Activated CD4-positive, alpha-beta T cell treated with anti-CD3 and anti-CD28 coated beads for 36 hours (primary cell): ENCODE measurements at regions not wholly inside any gene's neighbourhood (a gene's known extent, or its start where the extent isn't known, plus 50 kb on each side); places are given as distances from the start of the nearest gene placed in this dataset.

Source experiments
- ATAC-seq: fragments of 200-7000 bp; cut with Tn5 transposase; one replicate; pipeline ENCODE4 v1.10.0; 2021; ENCODE audit warnings: mild to moderate bottlenecking, moderate library complexity
- CTCF ChIA-PET: fragments of 350-600 bp; sonication (Branson Sonifier 250); formaldehyde crosslinking; loops from one replicate; lab custom pipeline; 2021; ENCODE audit warnings: antibody characterized with exemption; lab: Charles Lee
- POLR2A ChIA-PET: fragments of 350-600 bp; sonication (Branson Sonifier 250); formaldehyde crosslinking; loops from one replicate; lab custom pipeline; 2021; ENCODE audit warnings: antibody characterized with exemption, inconsistent platforms; lab: Charles Lee
- DNase-seq: peaks from one replicate; pipeline ENCODE4 v3.0.0-alpha.2; 2020
- H3K27ac Mint-ChIP-seq: one replicate; pipeline ENCODE4 v1.8.0; 2021; ENCODE audit warnings: mixed read lengths
- H3K27me3 Mint-ChIP-seq: one replicate; pipeline ENCODE4 v1.8.0; 2021; ENCODE audit warnings: mixed read lengths
- H3K36me3 Mint-ChIP-seq: one replicate; pipeline ENCODE4 v1.8.0; 2021; ENCODE audit warnings: low read depth, mixed read lengths
- H3K4me1 Mint-ChIP-seq: one replicate; pipeline ENCODE4 v1.8.0; 2021; ENCODE audit warnings: mixed read lengths
- H3K4me3 Mint-ChIP-seq: one replicate; pipeline ENCODE4 v1.8.0; 2021; ENCODE audit warnings: mild to moderate bottlenecking, moderate library complexity, mixed read lengths
- H3K9me3 Mint-ChIP-seq: one replicate; pipeline ENCODE4 v1.8.0; 2021; ENCODE audit warnings: low read depth, mixed read lengths
- intact Hi-C, 2 experiments: fragments of 100-400 bp; cut with DNase I in 1 of 2; cut with micrococcal nuclease in 1 of 2; formaldehyde crosslinking; loops; one replicate each; pipeline versions ENCODE4 v1.14.2 to v1.15.1; 2022 to 2024; cut with DNase I, micrococcal nuclease

- H3K27me3 Mint-ChIP-seq, result no peaks in the 10 kb centered on the region
- ChIA-PET CTCF (interaction anchor here (0.6 to 0.7 kb wide), 3 partner anchors 10 to 1096 kb away, joined by 3 read pairs; no protein-coding TSS in a partner anchor), POLR2A (no interaction called here)
- DNase-seq (no peak), ATAC-seq (no peak)
- H3K36me3 Mint-ChIP-seq, result no peaks in the 10 kb centered on the region
- no peak overlapping the region for H3K4me3 Mint-ChIP-seq
- no peak overlapping the region for H3K27ac Mint-ChIP-seq
- H3K4me1 Mint-ChIP-seq, result no peaks in the 10 kb centered on the region
- H3K9me3 Mint-ChIP-seq, result peaks cover 3% of the 10 kb centered on the region
- intact Hi-C loops, result no loop called here
These were observed 581.2 kb upstream of the ADGRB3 start for GRCh38 chr6:68053805-68054373.

- Mint-ChIP-seq H3K36me3 (no peaks in the 10 kb centered on the region), H3K9me3 (peaks cover 3% of the 10 kb centered on the region), H3K27me3 (no peaks in the 10 kb centered on the region), H3K4me1 (no peaks in the 10 kb centered on the region), H3K4me3 (no peak overlapping the region), H3K27ac (no peak overlapping the region)
- ChIA-PET POLR2A (no interaction called here), CTCF (no interaction called here)
- ATAC-seq (no peak), DNase-seq (no peak)
- intact Hi-C loops, result no loop called here
These were observed 582.8 kb upstream of the ADGRB3 start for GRCh38 chr6:68052234-68052633.

GRCh38 chr6:68049562-68049961, 585.5 kb upstream of the ADGRB3 start:
- peaks cover 7% of the 10 kb centered on the region for H3K9me3 Mint-ChIP-seq
- ATAC-seq (no peak), DNase-seq (no peak)
- H3K27ac Mint-ChIP-seq, result no peak overlapping the region
- H3K36me3 Mint-ChIP-seq, result no peaks in the 10 kb centered on the region
- no peaks in the 10 kb centered on the region for H3K4me1 Mint-ChIP-seq
- CTCF ChIA-PET, result no interaction called here
- H3K27me3 Mint-ChIP-seq, result no peaks in the 10 kb centered on the region
- intact Hi-C loops, result no loop called here
- POLR2A ChIA-PET, result no interaction called here
- no peak overlapping the region for H3K4me3 Mint-ChIP-seq

- H3K4me1 Mint-ChIP-seq, result no peaks in the 10 kb centered on the region
- ChIA-PET CTCF (no interaction called here), POLR2A (no interaction called here)
- no peak overlapping the region for H3K27ac Mint-ChIP-seq
- DNase-seq (no peak), ATAC-seq (no peak)
- H3K36me3 Mint-ChIP-seq, result no peaks in the 10 kb centered on the region
- intact Hi-C loops, result no loop called here
- H3K4me3 Mint-ChIP-seq, result no peak overlapping the region
- peaks cover 4% of the 10 kb centered on the region for H3K9me3 Mint-ChIP-seq
- H3K27me3 Mint-ChIP-seq, result no peaks in the 10 kb centered on the region
These were observed 588.3 kb upstream of the ADGRB3 start for GRCh38 chr6:68046756-68047155.

- H3K27me3 Mint-ChIP-seq, result no peaks in the 10 kb centered on the region
- ATAC-seq, result no peak
- no peaks in the 10 kb centered on the region for H3K36me3 Mint-ChIP-seq
- POLR2A ChIA-PET, result no interaction called here
- no peak overlapping the region for H3K4me3 Mint-ChIP-seq
- CTCF ChIA-PET, result no interaction called here
- intact Hi-C loops, result no loop called here
- peaks cover 4% of the 10 kb centered on the region for H3K9me3 Mint-ChIP-seq
- no peaks in the 10 kb centered on the region for H3K4me1 Mint-ChIP-seq
- DNase-seq, result no peak
- no peak overlapping the region for H3K27ac Mint-ChIP-seq
These were observed 588.8 kb upstream of the ADGRB3 start for GRCh38 chr6:68046302-68046701.

GRCh38 chr6:68045193-68045592, 589.9 kb upstream of the ADGRB3 start:
- ChIA-PET POLR2A (no interaction called here), CTCF (interaction anchor here (0.6 kb wide), 1 partner anchor 209 kb away, joined by 3 read pairs; no protein-coding TSS in a partner anchor)
- Mint-ChIP-seq H3K4me1 (no peaks in the 10 kb centered on the region), H3K4me3 (no peak overlapping the region), H3K9me3 (peaks cover 7% of the 10 kb centered on the region), H3K36me3 (no peaks in the 10 kb centered on the region), H3K27ac (no peak overlapping the region), H3K27me3 (no peaks in the 10 kb centered on the region)
- intact Hi-C loops, result no loop called here
- ATAC-seq, result no peak
- no peak for DNase-seq

GRCh38 chr6:68044264-68044663, 590.8 kb upstream of the ADGRB3 start:
- CTCF ChIA-PET, result interaction anchor here (0.7 kb wide), 1 partner anchor 10 kb away, joined by 3 read pairs; no protein-coding TSS in a partner anchor
- DNase-seq (no peak), ATAC-seq (no peak)
- intact Hi-C loops, result no loop called here
- Mint-ChIP-seq H3K27me3 (no peaks in the 10 kb centered on the region), H3K9me3 (peaks cover 7% of the 10 kb centered on the region), H3K4me1 (no peaks in the 10 kb centered on the region), H3K36me3 (no peaks in the 10 kb centered on the region), H3K4me3 (no peak overlapping the region), H3K27ac (no peak overlapping the region)
- POLR2A ChIA-PET, result no interaction called here

- DNase-seq (no peak), ATAC-seq (no peak)
- intact Hi-C loops, result no loop called here
- H3K36me3 Mint-ChIP-seq, result no peaks in the 10 kb centered on the region
- ChIA-PET POLR2A (no interaction called here), CTCF (no interaction called here)
- peaks cover 7% of the 10 kb centered on the region for H3K9me3 Mint-ChIP-seq
- H3K4me1 Mint-ChIP-seq, result no peaks in the 10 kb centered on the region
- no peaks in the 10 kb centered on the region for H3K27me3 Mint-ChIP-seq
- H3K4me3 Mint-ChIP-seq, result no peak overlapping the region
- no peak overlapping the region for H3K27ac Mint-ChIP-seq
These were observed 592.0 kb upstream of the ADGRB3 start for GRCh38 chr6:68043122-68043398.

- Mint-ChIP-seq H3K9me3 (peaks cover 7% of the 10 kb centered on the region), H3K4me1 (no peaks in the 10 kb centered on the region), H3K27ac (no peak overlapping the region), H3K36me3 (no peaks in the 10 kb centered on the region), H3K4me3 (no peak overlapping the region), H3K27me3 (no peaks in the 10 kb centered on the region)
- DNase-seq (no peak), ATAC-seq (no peak)
- ChIA-PET POLR2A (no interaction called here), CTCF (no interaction called here)
- intact Hi-C loops, result no loop called here
These were observed 592.6 kb upstream of the ADGRB3 start for GRCh38 chr6:68042339-68043121.

GRCh38 chr6:68040780-68041179, 594.3 kb upstream of the ADGRB3 start:
- Mint-ChIP-seq H3K4me1 (no peaks in the 10 kb centered on the region), H3K9me3 (peaks cover 6% of the 10 kb centered on the region), H3K36me3 (no peaks in the 10 kb centered on the region), H3K27me3 (no peaks in the 10 kb centered on the region), H3K27ac (no peak overlapping the region), H3K4me3 (no peak overlapping the region)
- ChIA-PET CTCF (interaction anchor here (0.6 kb wide), 1 partner anchor 637 kb away, joined by 3 read pairs; no protein-coding TSS in a partner anchor), POLR2A (no interaction called here)
- intact Hi-C loops, result no loop called here
- DNase-seq (no peak), ATAC-seq (no peak)

- POLR2A ChIA-PET, result no interaction called here
- no peak for DNase-seq
- Mint-ChIP-seq H3K4me3 (no peak overlapping the region), H3K27ac (no peak overlapping the region), H3K9me3 (peaks cover 6% of the 10 kb centered on the region), H3K36me3 (no peaks in the 10 kb centered on the region), H3K4me1 (no peaks in the 10 kb centered on the region), H3K27me3 (no peaks in the 10 kb centered on the region)
- CTCF ChIA-PET, result interaction anchor here (0.6 kb wide), 1 partner anchor 636 kb away, joined by 3 read pairs; no protein-coding TSS in a partner anchor
- intact Hi-C loops, result no loop called here
- ATAC-seq, result no peak
These were observed 594.7 kb upstream of the ADGRB3 start for GRCh38 chr6:68040312-68040778.

- Mint-ChIP-seq H3K4me3 (no peak overlapping the region), H3K27me3 (no peaks in the 10 kb centered on the region), H3K27ac (no peak overlapping the region), H3K36me3 (no peaks in the 10 kb centered on the region), H3K4me1 (no peaks in the 10 kb centered on the region), H3K9me3 (peaks cover 6% of the 10 kb centered on the region)
- POLR2A ChIA-PET, result no interaction called here
- intact Hi-C loops, result no loop called here
- CTCF ChIA-PET, result no interaction called here
- DNase-seq (no peak), ATAC-seq (no peak)
These were observed 595.3 kb upstream of the ADGRB3 start for GRCh38 chr6:68039641-68040311.
